HCT116 (cell line): ENCODE measurements at regions not wholly inside any gene's neighbourhood (a gene's known extent, or its start where the extent isn't known, plus 50 kb on each side); places are given as distances from the start of the nearest gene placed in this dataset.

ENCODE experiments used
- CTCF ChIP-seq, 3 experiments: fragments of 200-600 bp in 1 of 3; sonication (generic) in 1 of 3; IDR thresholded peaks in 2 of 3; conservative IDR thresholded peaks in 1 of 3; 2 replicates each; pipeline ENCODE4 v1.5.1; 2012 to 2017; ENCODE audit warnings: low read depth in 2 of 3, low read length in 2 of 3, antibody characterized with exemption in 1 of 3, borderline replicate concordance in 1 of 3, control low read depth in 1 of 3, mild to moderate bottlenecking in 1 of 3, mixed read lengths in 1 of 3, mixed run types in 1 of 3, moderate library complexity in 1 of 3; ENCODE audit not compliant: insufficient read depth in 1 of 3
- RAD21 ChIP-seq: IDR thresholded peaks from 2 replicates; pipeline ENCODE4 v1.6.1; 2012; ENCODE audit warnings: low read depth, mild to moderate bottlenecking
- TF ChIP-seq, protein P1 (sequence below): IDR thresholded peaks from 2 replicates; pipeline ENCODE4 v1.6.1; 2012

GRCh38 chr15:95709959-95710695 lies 620.4 kb upstream of the NR2F2 start:
- TF ChIP-seq, protein P1, sequence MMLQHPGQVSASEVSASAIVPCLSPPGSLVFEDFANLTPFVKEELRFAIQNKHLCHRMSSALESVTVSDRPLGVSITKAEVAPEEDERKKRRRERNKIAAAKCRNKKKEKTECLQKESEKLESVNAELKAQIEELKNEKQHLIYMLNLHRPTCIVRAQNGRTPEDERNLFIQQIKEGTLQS, result no peak
- TF ChIP-seq CTCF (IDR thresholded peaks at IDR 0.05 in 2 of 3, conservative IDR thresholded peaks at IDR 0.05 in 1 of 3; ENCODE audit: borderline replicate concordance in 1 of 3, insufficient read depth in 1 of 3, low read depth in 2 of 3, low read length in 2 of 3) (no peak), RAD21 (no peak)
